MCF 10A (cell line): ENCODE measurements at regions not wholly inside any gene's neighbourhood (a gene's known extent, or its start where the extent isn't known, plus 50 kb on each side); places are given as distances from the start of the nearest gene placed in this dataset.

Experiments used
- BruUV-seq: library from RNA; stranded (reverse); fragments of 400-500 nt; replicated peaks from 2 replicates; lab custom pipeline; 2021; lab: Mats Ljungman, UMichigan
- CTCF ChIA-PET: fragments of 300-600 bp; sonication (Branson Sonifier 250); formaldehyde crosslinking; extraction: SDS; loops from one replicate; lab custom pipeline; 2021; ENCODE audit warnings: antibody characterized with exemption, inconsistent platforms; lab: Yijun Ruan, JAX
- POLR2A ChIA-PET: fragments of 300-600, 350-650 bp; sonication (Branson Sonifier 250); formaldehyde crosslinking; extraction: SDS; loops from one replicate; lab custom pipeline; 2020; ENCODE audit warnings: antibody characterized with exemption, inconsistent platforms; lab: Yijun Ruan, JAX
- DNase-seq: peaks from one replicate; pipeline ENCODE4 v3.0.0-alpha.2; 2018; ENCODE audit not compliant: unreplicated experiment
- H3K27ac Mint-ChIP-seq: one replicate; pipeline ENCODE4 v1.8.0; 2022; ENCODE audit warnings: mild to moderate bottlenecking, low read depth, mixed read lengths; ENCODE audit not compliant: unreplicated experiment
- H3K27me3 Mint-ChIP-seq: one replicate; pipeline ENCODE4 v1.8.0; 2022; ENCODE audit warnings: mixed read lengths; ENCODE audit not compliant: insufficient read depth, unreplicated experiment
- H3K36me3 Mint-ChIP-seq: one replicate; pipeline ENCODE4 v1.8.0; 2022; ENCODE audit warnings: mild to moderate bottlenecking, moderate library complexity, mixed read lengths; ENCODE audit not compliant: insufficient read depth, unreplicated experiment
- H3K4me1 Mint-ChIP-seq: one replicate; pipeline ENCODE4 v1.8.0; 2022; ENCODE audit warnings: mixed read lengths; ENCODE audit not compliant: insufficient read depth, unreplicated experiment
- H3K4me3 Mint-ChIP-seq: one replicate; pipeline ENCODE4 v1.8.0; 2022; ENCODE audit warnings: mild to moderate bottlenecking, moderate library complexity, mixed read lengths; ENCODE audit not compliant: unreplicated experiment
- H3K9me3 Mint-ChIP-seq: one replicate; pipeline ENCODE4 v1.8.0; 2022; ENCODE audit warnings: mixed read lengths; ENCODE audit not compliant: unreplicated experiment
- CTCF ChIP-seq: fragments of 200-600 bp; IDR thresholded peaks from one replicate; pipeline ENCODE4 v1.8.0; 2022; ENCODE audit warnings: antibody characterized with exemption, mild to moderate bottlenecking; ENCODE audit not compliant: unreplicated experiment
- intact Hi-C: fragments of 100-400 bp; cut with micrococcal nuclease; formaldehyde crosslinking; loops from 2 replicates; pipeline ENCODE4 v1.14.1; 2022

DNA sequence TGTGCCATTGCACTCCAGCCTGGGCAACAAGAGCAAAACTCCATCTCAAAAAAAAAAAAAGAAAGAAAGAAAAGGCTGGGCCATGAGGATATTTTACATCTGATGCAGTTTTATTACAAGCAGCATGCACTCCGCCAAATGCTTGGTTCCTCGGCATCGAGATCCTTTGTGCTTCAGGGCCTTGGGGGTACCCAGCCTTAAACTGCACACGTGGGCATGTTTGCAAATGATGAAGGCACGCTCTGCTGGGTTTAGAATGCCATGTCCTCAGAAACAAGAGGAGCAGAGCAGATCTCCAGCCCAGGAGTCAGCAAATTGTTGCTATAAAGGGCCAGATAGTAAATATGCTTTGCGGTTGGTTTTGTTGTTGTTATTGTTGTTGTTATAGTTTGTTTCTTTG is 153.2 kb downstream of the KATNIP start:
- ChIA-PET POLR2A (no interaction called here), CTCF (interaction anchor here (0.6 kb wide), 1 partner anchor 11 kb away, joined by 3 read pairs; no protein-coding TSS in a partner anchor)
- no peaks in the 10 kb centered on the region for H3K27me3 Mint-ChIP-seq
- DNase-seq = no peak
- TF ChIP-seq CTCF = no peak
- no peak overlapping the region for H3K4me3 Mint-ChIP-seq
- no TSS peak for BruUV-seq
- no peaks in the 10 kb centered on the region for H3K9me3 Mint-ChIP-seq
- no peaks in the 10 kb centered on the region for H3K4me1 Mint-ChIP-seq
- H3K27ac Mint-ChIP-seq = no peak overlapping the region
- intact Hi-C loops = no loop called here
- H3K36me3 Mint-ChIP-seq = peaks cover 23% of the 10 kb centered on the region

DNA sequence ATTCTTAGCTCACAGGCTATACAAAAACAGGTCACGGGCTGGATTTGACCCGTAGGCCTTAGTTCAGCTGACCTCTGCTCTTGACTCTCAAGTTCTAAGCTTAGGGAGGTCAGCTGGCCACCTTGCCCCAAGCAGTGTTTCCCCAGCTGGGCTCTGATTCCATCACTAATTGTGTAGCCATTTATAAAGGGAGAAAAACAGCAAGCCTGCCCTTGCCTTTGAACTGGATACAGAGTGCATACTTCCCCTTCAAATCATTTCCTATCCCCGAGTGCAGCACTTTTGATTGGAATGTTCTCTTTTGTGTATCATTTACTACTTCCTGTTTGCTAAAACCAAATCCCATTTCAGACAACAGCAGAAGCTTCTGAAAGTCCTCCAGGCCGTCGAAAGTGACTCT is 153.6 kb downstream of the KATNIP start:
- peaks cover 23% of the 10 kb centered on the region for H3K36me3 Mint-ChIP-seq
- no peaks in the 10 kb centered on the region for H3K4me1 Mint-ChIP-seq
- H3K9me3 Mint-ChIP-seq = no peaks in the 10 kb centered on the region
- TF ChIP-seq CTCF = no peak
- DNase-seq = no peak
- intact Hi-C loops = no loop called here
- ChIA-PET CTCF (interaction anchor here (0.6 kb wide), 1 partner anchor 11 kb away, joined by 3 read pairs; no protein-coding TSS in a partner anchor), POLR2A (no interaction called here)
- no peak overlapping the region for H3K27ac Mint-ChIP-seq
- BruUV-seq = no TSS peak
- H3K27me3 Mint-ChIP-seq = no peaks in the 10 kb centered on the region
- H3K4me3 Mint-ChIP-seq = no peak overlapping the region

GRCh38 chr16:27704252-27704651 is 154.3 kb downstream of the KATNIP start:
- intact Hi-C loops = no loop called here
- Mint-ChIP-seq H3K9me3 (no peaks in the 10 kb centered on the region), H3K36me3 (peaks cover 23% of the 10 kb centered on the region), H3K4me1 (no peaks in the 10 kb centered on the region), H3K4me3 (no peak overlapping the region), H3K27ac (no peak overlapping the region), H3K27me3 (no peaks in the 10 kb centered on the region)
- TF ChIP-seq CTCF = no peak
- BruUV-seq = no TSS peak
- DNase-seq = no peak
- CTCF ChIA-PET = no interaction called here
- POLR2A ChIA-PET = no interaction called here

DNA sequence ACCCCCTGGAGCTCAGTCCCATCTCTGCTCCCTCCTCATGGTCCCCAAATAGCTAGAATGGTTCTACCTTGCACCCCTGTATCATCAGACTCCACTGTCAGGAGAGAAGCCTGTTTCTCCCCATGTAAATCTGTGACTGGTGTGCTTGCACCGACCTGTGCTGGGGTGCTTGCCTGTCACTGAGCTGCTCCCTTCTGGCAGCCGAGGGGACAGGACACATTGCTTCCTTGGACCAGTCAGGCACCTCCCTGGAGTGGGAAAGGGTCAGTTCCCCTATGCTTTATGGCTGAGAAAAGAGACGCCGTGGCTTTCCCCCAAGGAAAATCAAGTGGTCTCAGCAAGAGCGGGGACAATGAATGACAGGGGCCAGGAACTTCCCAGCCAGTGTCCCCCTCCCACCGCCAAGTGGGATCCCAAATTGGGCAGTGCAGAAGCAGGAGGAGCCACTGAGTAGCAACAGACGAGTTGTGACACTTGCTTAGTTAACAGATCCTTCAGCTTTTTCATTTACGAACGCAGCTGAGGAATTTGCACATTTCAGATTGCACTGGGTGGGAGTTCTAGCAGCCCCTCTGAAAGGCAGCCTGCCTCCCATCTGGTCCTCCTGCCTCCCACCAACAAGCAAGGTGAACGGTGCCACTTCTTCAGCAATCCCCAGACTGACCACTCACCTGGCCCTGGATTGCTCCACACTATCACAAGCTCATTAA is 156.4 kb downstream of the KATNIP start:
- intact Hi-C loops = no loop called here
- H3K4me3 Mint-ChIP-seq = no peak overlapping the region
- H3K27me3 Mint-ChIP-seq = no peaks in the 10 kb centered on the region
- no peak for DNase-seq
- POLR2A ChIA-PET = interaction anchor here (1.0 kb wide), 1 partner anchor 64 kb away, joined by 3 read pairs; no protein-coding TSS in a partner anchor
- CTCF ChIA-PET = interaction anchor here (0.6 kb wide), 1 partner anchor 33 kb away, joined by 3 read pairs; no protein-coding TSS in a partner anchor
- H3K36me3 Mint-ChIP-seq = peaks cover 18% of the 10 kb centered on the region
- H3K27ac Mint-ChIP-seq = no peak overlapping the region
- H3K4me1 Mint-ChIP-seq = no peaks in the 10 kb centered on the region
- no peaks in the 10 kb centered on the region for H3K9me3 Mint-ChIP-seq
- BruUV-seq = no TSS peak
- no peak for TF ChIP-seq CTCF
